Lower leg skin (tissue), 4 donors: ENCODE measurements at regions not wholly inside any gene's neighbourhood (a gene's known extent, or its start where the extent isn't known, plus 50 kb on each side); places are given as distances from the start of the nearest gene placed in this dataset.
A peak's percentile ranks its signal among the peaks of the same experiment; 100 is the strongest.

Experiments used
- DNase-seq, 2 donors: peaks; one replicate each; pipeline ENCODE4 v3.0.0-alpha.2; 2019; ENCODE audit warnings: low spot score in 2 of 2
- H3K4me3 ChIP-seq: fragments of 200-600 bp; sonication (generic); 2 replicates; pipeline ENCODE4 v1.5.1; 2017; ENCODE audit warnings: mild to moderate bottlenecking, low read depth; ENCODE audit not compliant: poor library complexity, severe bottlenecking
- POLR2A ChIP-seq, 2 donors: fragments of 450-650 bp; IDR thresholded peaks; one replicate each; pipeline ENCODE4 v1.6.1; 2016 to 2017; ENCODE audit warnings: antibody characterized with exemption in 2 of 2, mild to moderate bottlenecking in 1 of 2, moderate library complexity in 1 of 2
- WGBS, 2 donors: methylation state at CpG; one replicate each; pipeline ENCODE4 v1.1.5; 2018; 5-methylcytosine and 5-hydroxymethylcytosine counted together
- intact Hi-C: fragments of 100-400 bp; cut with DNase I; formaldehyde crosslinking; loops from one replicate; pipeline ENCODE4 v1.15.0; 2023; ENCODE audit warnings: low total_unique reads
- TF ChIP-seq, protein P1 (sequence below), 3 donors: fragments of 450-650 bp; IDR thresholded peaks; one replicate each; pipeline ENCODE4 v1.5.1; 2016; ENCODE audit warnings: antibody characterized with exemption in 3 of 3, mild to moderate bottlenecking in 3 of 3, moderate library complexity in 2 of 3

DNA sequence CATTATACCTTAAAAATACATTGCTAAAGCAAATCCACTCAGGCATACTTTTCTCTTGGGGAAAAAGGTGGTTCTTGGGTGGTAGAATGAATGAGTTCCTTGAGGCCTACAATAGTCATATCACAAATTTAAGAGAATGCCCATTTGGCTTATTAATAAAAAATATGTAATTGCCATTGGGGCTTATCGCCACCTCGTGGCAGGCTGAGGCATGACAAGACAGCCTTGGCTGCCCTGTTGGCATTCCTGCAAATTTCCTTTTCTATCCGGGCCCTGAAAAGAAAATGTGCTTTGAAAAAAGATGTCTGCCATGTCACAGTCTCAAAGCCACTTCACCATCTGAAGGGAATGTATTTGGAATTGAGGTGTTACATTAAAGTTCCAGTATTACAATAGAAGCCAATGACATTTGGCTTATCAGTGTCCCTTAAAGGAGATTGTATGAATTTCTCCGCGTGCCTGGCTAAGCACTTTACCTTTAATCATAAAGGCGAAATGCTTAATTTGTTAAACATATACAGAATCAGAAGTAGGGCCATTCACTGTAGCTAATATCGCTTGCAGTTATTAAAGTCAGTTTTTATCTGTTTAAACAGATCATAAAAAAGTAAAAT, 188.3 kb upstream of the ZFP64 start:
- DNase-seq: peak in 1 of 2 donors; percentile 19
- TF ChIP-seq, protein P1, sequence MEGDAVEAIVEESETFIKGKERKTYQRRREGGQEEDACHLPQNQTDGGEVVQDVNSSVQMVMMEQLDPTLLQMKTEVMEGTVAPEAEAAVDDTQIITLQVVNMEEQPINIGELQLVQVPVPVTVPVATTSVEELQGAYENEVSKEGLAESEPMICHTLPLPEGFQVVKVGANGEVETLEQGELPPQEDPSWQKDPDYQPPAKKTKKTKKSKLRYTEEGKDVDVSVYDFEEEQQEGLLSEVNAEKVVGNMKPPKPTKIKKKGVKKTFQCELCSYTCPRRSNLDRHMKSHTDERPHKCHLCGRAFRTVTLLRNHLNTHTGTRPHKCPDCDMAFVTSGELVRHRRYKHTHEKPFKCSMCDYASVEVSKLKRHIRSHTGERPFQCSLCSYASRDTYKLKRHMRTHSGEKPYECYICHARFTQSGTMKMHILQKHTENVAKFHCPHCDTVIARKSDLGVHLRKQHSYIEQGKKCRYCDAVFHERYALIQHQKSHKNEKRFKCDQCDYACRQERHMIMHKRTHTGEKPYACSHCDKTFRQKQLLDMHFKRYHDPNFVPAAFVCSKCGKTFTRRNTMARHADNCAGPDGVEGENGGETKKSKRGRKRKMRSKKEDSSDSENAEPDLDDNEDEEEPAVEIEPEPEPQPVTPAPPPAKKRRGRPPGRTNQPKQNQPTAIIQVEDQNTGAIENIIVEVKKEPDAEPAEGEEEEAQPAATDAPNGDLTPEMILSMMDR (IDR thresholded peaks at IDR 0.05): peak in 1 of 3 donors; percentile 23
- no peak for TF ChIP-seq POLR2A (IDR thresholded peaks at IDR 0.05)
- H3K4me3 ChIP-seq: no peak overlapping the region
- WGBS, 2 donors: 55 to 56% methylated on average over 7 of the region's 7 CpGs
- intact Hi-C loops: no loop called here

DNA sequence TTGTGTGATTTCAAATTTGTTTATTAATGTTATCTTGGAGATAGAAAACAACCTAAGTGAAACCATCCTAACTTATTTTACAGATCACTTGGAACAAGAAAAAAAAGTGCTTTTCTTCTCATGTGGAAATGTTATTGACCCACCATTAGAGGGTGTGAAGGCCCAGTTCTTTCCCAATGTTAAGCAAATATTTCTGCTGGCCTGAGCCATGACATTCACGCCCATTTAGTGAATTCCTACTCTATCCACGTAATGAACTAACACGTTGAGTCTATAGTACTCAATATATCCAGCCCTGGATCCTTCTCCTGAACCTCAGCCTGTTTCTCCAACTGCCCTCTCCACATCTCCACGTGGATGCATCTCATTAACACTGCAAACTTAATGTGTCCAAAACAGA, 180.6 kb upstream of the ZFP64 start:
- no peak for TF ChIP-seq POLR2A (IDR thresholded peaks at IDR 0.05)
- TF ChIP-seq, protein P1 (IDR thresholded peaks at IDR 0.05): no peak
- 73 to 78% methylated on average over 4 of the region's 4 CpGs for WGBS, 2 donors
- no peak overlapping the region for H3K4me3 ChIP-seq
- no peak for DNase-seq
- intact Hi-C loops: no loop called here

DNA sequence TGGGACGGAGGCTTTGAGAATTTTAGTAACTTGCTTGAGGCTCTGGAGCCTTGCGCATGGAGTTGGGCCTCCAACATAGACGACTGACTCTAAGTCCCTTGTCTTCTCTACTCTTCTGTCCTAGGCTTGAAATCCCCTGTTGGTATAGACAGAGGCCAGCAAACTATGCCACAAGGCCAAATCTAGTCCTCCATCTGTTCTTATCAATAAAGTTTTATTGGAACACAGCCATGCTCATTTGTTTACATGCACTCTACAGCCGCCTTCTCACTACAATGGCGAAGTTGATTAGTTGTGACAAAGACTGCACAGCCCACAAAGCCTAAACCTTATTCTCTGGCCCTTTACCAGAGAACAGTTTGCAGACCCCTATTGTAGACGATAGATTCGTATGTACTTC, 174.1 kb upstream of the ZFP64 start:
- 92 to 97% methylated on average over 7 of the region's 7 CpGs for WGBS, 2 donors
- H3K4me3 ChIP-seq: no peak overlapping the region
- TF ChIP-seq, protein P1 (IDR thresholded peaks at IDR 0.05): no peak
- TF ChIP-seq POLR2A (IDR thresholded peaks at IDR 0.05): no peak
- DNase-seq: no peak
- intact Hi-C loops: no loop called here

DNA sequence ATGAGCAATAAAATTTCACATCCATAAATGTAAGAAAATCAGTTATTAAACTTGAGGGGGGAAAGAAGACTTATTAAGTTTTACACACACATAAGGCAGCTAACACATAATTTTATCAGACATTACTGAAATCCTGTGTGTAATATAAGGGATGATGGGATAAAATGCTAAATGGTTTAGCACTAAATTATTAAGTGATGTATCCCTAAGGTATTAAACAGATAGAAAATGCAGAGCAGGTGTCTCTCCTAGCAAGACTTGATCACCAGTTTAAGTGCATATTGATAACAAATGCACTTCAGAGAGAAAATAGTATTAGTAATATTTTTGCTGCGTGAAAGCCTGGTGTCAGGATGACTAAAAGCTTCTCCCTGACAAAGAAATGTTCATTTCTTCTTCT, 172.8 kb upstream of the ZFP64 start:
- TF ChIP-seq, protein P1 (IDR thresholded peaks at IDR 0.05): no peak
- no peak for TF ChIP-seq POLR2A (IDR thresholded peaks at IDR 0.05)
- intact Hi-C loops: no loop called here
- 73 to 87% methylated on average over 1 of the region's 1 CpG for WGBS, 2 donors
- DNase-seq: no peak
- no peak overlapping the region for H3K4me3 ChIP-seq

DNA sequence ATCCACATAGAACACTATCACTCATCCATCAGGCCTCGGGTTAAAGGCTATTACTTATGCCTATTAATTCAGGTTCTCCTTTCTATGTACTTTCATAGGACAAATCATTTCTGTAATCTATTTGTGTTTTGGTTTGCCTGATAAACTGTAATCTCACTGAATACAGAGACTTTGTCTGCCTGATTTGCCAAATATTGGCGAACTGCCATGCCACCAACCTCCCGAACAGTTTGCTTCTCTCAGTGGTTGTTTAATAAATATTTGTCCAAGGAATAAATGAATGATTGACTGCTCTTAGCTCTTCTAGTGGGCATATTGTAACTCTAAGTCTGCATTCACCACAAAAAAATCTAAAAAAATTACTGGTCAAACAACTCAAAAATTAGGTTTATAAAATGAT, 170.1 kb upstream of the ZFP64 start:
- no peak for DNase-seq
- intact Hi-C loops: no loop called here
- no peak overlapping the region for H3K4me3 ChIP-seq
- WGBS, 2 donors: 86 to 87% methylated on average over 3 of the region's 3 CpGs
- TF ChIP-seq POLR2A (IDR thresholded peaks at IDR 0.05): no peak
- TF ChIP-seq, protein P1 (IDR thresholded peaks at IDR 0.05): no peak

DNA sequence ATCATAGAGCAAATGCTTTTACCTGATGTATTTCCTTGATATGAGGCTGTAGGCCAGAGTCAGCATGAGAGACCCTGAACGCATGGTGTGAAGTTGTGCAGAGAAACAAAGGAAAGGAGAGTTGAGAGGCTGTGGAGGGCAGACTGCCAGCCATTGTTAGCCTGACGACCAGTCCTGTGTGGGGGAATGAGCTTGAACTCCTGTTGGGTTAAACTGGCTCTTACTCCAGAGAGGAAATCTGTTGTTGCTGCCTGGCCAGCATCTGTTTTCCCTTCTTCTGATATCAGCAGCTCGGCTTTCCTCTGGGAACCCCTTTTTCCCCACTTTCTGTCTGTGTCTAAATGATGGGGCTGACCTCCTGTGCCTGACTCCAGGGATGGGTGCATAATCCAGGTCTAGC, 158.2 kb upstream of the ZFP64 start:
- WGBS, 2 donors: 66 to 68% methylated on average over 3 of the region's 3 CpGs
- H3K4me3 ChIP-seq: no peak overlapping the region
- DNase-seq: no peak
- TF ChIP-seq, protein P1 (IDR thresholded peaks at IDR 0.05): no peak
- TF ChIP-seq POLR2A (IDR thresholded peaks at IDR 0.05): no peak
- intact Hi-C loops: no loop called here
